Stimulated activated CD8-positive, alpha-beta memory T cell treated with anti-CD3 and anti-CD28 coated beads, Interleukin-4, amount 100 ng/mL, for 48 hours (primary cell): ENCODE measurements at regions not wholly inside any gene's neighbourhood (a gene's known extent, or its start where the extent isn't known, plus 50 kb on each side); places are given as distances from the start of the nearest gene placed in this dataset.
"Not testable (repeated sequence)": the region's sequence is repeated elsewhere in the genome, so short reads cannot be mapped to it uniquely, and the experiment has no call there.

ENCODE experiments used
- DNase-seq: peaks from one replicate; pipeline ENCODE4 v3.0.0-alpha.2; 2020

DNA sequence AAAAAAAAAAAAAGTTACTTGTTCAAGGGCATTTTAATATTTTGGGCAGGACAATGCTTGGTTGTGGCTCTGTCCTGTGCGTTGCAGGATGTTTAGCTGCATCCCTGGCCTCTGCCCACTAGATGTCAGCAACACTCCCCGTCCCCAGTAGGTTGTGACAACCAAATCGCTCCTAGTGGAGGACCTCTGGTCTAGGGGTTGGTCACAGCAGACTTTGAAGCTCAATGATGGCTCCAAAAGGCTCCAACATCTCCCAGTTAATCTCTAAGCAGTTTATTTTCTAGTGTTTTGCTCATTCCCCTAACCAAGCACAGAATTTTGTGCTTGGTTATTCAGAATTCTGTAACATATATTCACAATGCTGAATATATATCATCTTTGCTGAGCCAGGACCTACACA, 67.0 kb downstream of the CHRNA1 start:
- DNase-seq, result peak; percentile 74

DNA sequence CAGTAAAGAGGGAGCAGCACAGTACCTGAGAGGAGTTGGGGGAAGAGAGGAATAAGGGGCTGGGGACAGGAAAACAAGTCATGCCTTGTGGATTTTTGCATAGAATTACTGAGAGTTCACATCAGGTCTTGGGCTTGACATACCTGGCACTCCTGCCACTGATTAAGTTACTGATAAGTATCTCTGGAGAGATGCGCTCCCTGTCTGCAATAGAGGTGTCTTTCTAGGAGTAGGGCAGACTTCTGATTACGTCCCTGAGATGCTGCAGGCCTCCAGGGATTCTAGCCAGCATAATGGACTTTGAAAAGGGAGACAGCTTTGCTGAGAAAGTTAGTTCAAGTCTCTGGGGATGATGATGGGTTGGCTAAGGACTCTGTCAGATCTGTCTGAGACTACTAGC, 69.4 kb downstream of the CHRNA1 start:
- DNase-seq, result no peak

- no peak for DNase-seq
Measured at GRCh38 chr2:174694196-174694878, 69.9 kb downstream of the CHRNA1 start.

DNA sequence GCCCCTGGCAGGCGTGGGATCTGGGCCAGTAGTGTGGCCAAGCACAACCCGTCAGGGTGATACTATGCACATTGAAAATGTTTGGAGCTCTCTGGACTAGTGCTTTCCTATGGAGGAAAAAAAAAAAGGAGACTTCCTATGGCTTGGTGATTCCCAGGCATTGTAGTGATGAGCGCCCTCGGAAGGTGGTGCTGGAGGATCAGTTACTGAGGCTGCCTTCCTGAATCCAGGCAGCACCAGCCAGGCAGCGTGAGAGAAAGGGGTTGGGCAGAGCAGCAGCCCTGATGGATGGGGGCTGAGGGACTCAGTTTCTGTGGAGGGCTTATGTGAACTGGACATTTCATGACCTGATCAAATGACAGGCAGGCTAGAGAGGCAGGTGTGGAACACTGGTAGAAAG, 70.9 kb downstream of the CHRNA1 start:
- DNase-seq, result no peak

- DNase-seq, result no peak
Measured at GRCh38 chr2:174692256-174692919, 71.9 kb downstream of the CHRNA1 start.

DNA sequence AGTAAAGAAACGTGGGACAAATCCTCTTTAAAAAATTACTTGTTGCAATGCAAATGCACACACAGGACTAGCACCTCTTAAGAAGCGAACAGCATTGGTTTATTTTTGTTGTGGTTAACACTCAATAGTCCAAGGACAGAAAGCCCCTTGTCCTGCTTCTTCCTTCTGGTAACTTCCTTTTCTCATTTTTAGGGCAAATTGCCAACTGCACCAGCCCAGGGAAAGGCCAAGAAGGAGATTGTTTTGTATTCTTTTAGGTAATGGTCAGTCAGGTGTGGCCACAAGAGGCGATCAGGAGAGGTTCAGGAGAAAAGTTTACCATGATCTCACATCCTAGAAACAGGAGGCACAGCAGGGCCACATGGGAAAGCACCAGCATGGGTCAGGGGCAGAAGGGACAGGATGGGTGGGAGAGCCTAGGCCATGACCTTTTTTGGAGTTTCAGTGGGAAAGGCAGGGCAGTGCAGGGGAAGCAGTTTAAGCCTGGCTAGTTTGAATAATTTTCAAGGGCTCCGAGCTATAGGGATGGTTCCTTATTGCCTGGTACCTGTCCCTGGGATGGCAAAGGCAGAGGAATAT, 73.0 kb downstream of the CHRNA1 start:
- DNase-seq, result no peak

GRCh38 chr2:174690026-174690425, 74.2 kb downstream of the CHRNA1 start:
- DNase-seq, result no peak

DNA sequence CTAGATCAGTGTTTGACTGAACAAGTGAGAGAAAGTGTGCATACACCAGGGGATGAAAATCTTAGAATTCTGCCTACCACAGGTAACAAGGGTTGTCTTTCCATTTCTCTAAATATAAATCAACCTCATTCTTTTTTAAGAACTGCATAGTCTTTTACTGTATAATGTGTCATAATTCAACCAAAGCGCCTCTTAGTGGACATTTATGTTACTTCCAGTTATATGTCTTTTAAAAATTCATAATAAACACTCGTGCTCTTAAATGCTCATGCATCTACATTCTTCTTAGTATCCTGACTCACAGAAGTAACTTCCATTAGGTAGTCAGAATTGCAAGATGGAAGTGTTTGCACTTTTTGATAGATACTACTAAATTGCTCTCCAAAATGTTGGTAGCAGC, 76.2 kb downstream of the CHRNA1 start:
- no peak for DNase-seq

GRCh38 chr2:174686430-174686829, 77.8 kb downstream of the CHRNA1 start:
- DNase-seq, result no peak

- no peak for DNase-seq
Measured at GRCh38 chr2:174683392-174683759, 80.9 kb downstream of the CHRNA1 start.

DNA sequence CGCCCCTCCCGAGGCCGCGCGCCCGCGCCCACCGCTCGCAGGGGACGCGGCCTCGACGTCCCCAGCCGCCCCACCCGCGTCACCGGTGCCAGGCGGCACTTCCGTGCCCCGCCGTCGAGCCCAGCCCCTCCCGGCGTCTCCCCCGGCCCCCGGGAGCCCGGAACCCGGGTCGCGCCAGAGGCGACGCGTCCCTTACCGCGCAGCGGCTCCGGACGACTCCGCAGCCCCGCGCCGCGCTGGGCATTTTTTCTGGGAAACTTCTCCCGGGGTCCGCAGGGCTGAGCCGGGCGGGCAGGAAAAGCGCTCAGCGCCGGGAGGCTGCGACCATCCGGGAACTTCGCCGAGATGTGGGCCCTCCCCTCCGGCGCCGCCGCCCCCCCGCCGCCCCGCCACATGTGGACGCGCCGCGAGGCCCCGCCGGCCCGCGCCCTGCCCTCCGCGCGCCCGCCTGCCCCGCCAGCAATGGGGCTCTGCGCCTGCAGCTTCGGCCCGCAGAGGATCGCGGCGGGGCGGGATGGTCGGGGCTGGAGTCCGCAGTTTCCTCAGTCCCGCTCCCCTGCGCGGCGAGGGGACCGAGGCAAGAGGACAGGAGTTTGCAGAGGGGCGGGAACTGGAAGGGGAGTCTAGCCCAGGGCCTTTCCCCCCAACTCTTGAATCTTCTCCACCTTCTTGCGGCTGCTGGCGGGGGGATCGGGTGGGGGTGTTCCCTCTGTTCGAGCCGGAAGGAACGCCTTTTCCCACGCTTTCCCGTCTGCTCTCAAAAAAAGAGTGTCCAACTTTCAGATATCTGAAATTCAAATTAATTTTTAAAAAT, 81.5 kb downstream of the CHRNA1 start:
- peak; percentile 68 for DNase-seq

DNA sequence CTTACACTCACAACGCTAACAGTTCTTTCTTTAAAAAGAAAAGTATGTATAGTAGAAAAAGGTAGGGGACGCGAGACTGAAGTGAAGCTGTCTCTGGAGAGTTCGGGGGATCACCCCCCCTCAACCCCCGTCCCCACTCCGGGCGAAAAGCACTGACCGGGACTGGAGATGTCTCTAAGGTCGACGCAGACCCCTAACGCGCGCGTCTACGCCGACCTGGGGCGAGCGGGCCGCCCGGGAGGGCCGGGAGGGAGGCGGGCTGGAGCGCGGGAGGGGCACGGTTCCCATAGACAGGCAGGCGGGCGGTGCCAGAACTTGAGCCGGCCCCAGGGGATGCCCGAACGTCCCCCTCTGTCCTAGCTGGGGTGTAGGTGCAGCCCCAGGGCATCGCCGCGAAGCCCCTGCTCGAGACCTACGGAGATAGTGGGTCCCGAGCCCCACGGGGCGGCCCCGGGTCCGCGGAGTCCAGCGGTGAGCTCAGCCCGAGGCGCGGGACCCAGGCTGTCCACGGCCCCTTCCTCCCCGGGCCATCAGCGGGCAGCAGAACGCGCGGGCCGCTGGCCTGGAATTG, 82.2 kb downstream of the CHRNA1 start:
- peak; percentile 67 for DNase-seq

- DNase-seq, result no peak
Measured at GRCh38 chr2:174681099-174682006, 82.9 kb downstream of the CHRNA1 start.

DNA sequence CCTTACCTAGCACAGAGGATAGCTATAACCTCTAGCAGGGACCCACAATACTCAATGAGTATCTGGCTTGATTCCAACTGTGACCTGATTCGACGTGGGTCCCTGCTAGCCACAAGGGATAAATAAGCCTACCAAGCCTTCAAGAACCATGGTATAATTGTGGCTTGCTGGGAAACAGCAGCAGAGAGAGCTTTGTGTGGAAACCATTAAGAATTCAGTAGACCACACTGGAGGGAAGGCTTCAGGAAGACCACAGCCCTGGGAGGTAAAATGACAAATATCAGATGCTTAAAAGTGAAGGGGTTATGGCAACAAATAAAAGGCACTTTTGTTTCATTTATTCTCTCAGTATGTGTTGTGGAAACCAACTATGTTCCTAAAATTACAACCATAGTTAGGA, 82.6 kb upstream of the WIPF1 start:
- DNase-seq, result no peak

- DNase-seq, result peak; percentile 38
Measured at GRCh38 chr2:174678395-174678794, 80.8 kb upstream of the WIPF1 start.

DNA sequence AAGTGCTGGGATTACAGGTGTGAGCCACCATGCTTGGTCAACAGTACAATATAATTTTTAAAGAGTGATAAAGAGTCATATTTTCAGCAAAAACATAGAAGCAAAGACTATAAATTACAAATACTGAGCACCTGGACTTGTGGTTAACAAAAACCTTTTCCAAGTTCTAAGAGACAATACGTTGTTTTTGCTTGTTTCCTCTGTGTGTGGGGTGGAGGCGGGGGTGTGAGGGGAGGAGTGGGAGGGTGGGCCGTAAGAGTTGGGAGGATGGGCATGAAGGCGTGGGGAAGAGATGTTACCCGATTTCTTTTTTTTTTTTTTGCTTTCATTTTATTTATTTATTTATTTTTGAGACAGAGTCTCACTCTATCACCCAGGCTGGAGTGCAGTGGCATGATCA, 78.0 kb upstream of the WIPF1 start:
- no peak for DNase-seq

DNA sequence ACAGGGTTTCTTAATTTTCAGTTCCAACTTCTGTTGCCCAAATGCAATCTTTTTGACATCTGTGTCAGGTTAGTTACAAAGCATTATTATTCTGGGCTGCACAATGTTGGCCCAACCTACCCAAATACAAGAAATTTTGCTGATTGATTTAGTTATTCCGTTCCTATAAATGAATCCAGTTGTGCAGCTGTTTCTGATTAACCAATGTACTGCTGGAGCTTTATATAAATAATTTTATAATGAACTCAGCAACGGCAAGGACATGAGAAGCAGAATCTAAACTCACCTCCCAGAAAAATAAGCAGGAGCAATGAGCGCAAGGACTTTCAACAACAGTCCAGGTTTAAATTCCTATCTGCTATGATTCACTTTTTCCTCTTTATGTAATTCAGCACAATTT, 76.3 kb upstream of the WIPF1 start:
- DNase-seq, result no peak

- no peak for DNase-seq
Measured at GRCh38 chr2:174673440-174673839, 75.8 kb upstream of the WIPF1 start.

GRCh38 chr2:174671532-174671931, 73.9 kb upstream of the WIPF1 start:
- DNase-seq, result not testable (repeated sequence)

- DNase-seq, result no peak
Measured at GRCh38 chr2:174670446-174670845, 72.8 kb upstream of the WIPF1 start.

GRCh38 chr2:174669336-174669735, 71.7 kb upstream of the WIPF1 start:
- no peak for DNase-seq

GRCh38 chr2:174668075-174668474, 70.5 kb upstream of the WIPF1 start:
- no peak for DNase-seq
